DND-41 (cell line): ENCODE measurements at regions not wholly inside any gene's neighbourhood (a gene's known extent, or its start where the extent isn't known, plus 50 kb on each side); places are given as distances from the start of the nearest gene placed in this dataset.

Source experiments
- ATAC-seq: fragments of 200-7000 bp; cut with Tn5 transposase; 3 replicates; pipeline ENCODE4 v1.9.1; 2021; ENCODE audit warnings: low read depth; ENCODE audit not compliant: insufficient read depth
- DNase-seq: peaks from one replicate; pipeline ENCODE4 v3.0.0-alpha.2; 2020
- H2AFZ ChIP-seq: 2 replicates; pipeline ENCODE4 v1.6.0; 2012; ENCODE audit warnings: low read depth, low read length
- H3K27ac ChIP-seq: 2 replicates; pipeline ENCODE4 v1.5.1; 2012; ENCODE audit warnings: low read length, inconsistent platforms
- H3K27me3 ChIP-seq: fragments of 200-600 bp; sonication (generic); 2 replicates; pipeline ENCODE4 v1.6.0; 2012; ENCODE audit warnings: low read length, mild to moderate bottlenecking, inconsistent platforms; ENCODE audit not compliant: insufficient read depth, poor library complexity
- H3K36me3 ChIP-seq: 2 replicates; pipeline ENCODE4 v1.5.1; 2012; ENCODE audit warnings: low read length, inconsistent platforms; ENCODE audit not compliant: insufficient read depth
- H3K4me1 ChIP-seq: 2 replicates; pipeline ENCODE4 v1.5.1; 2012; ENCODE audit warnings: mild to moderate bottlenecking, low read length; ENCODE audit not compliant: insufficient read depth
- H3K4me2 ChIP-seq: 2 replicates; pipeline ENCODE4 v1.6.0; 2012; ENCODE audit warnings: mild to moderate bottlenecking, moderate library complexity, low read length, inconsistent platforms; ENCODE audit not compliant: insufficient read depth
- H3K4me3 ChIP-seq, 2 experiments: fragments of 200-600 bp in 1 of 2; shearing (Covaris generic) in 1 of 2; 2 replicates each; pipeline ENCODE4 v1.5.1; 2012 to 2016; ENCODE audit warnings: inconsistent platforms in 2 of 2, low read length in 2 of 2, mild to moderate bottlenecking in 2 of 2, low read depth in 1 of 2, moderate library complexity in 1 of 2
- H3K79me2 ChIP-seq: 2 replicates; pipeline ENCODE4 v1.6.0; 2012; ENCODE audit warnings: low read length, inconsistent platforms; ENCODE audit not compliant: insufficient read depth
- H3K9ac ChIP-seq: 2 replicates; pipeline ENCODE4 v1.6.0; 2012; ENCODE audit warnings: low read depth, mild to moderate bottlenecking, inconsistent platforms, low read length, moderate library complexity
- H3K9me3 ChIP-seq: 2 replicates; pipeline ENCODE4 v1.5.1; 2012; ENCODE audit warnings: low read length, moderate library complexity, mild to moderate bottlenecking, inconsistent platforms; ENCODE audit not compliant: insufficient read depth, severe bottlenecking
- H4K20me1 ChIP-seq: 2 replicates; pipeline ENCODE4 v1.6.0; 2012; ENCODE audit warnings: low read length; ENCODE audit not compliant: insufficient read depth
- EZH2 ChIP-seq: IDR thresholded peaks from 3 replicates; pipeline ENCODE4 v1.6.1; 2012; ENCODE audit warnings: borderline replicate concordance, low read depth, mild to moderate bottlenecking, moderate library complexity, low read length, inconsistent platforms; ENCODE audit not compliant: severe bottlenecking
- TF ChIP-seq, protein P1 (sequence below): IDR thresholded peaks from 2 replicates; pipeline ENCODE4 v1.5.1; 2012; ENCODE audit warnings: borderline replicate concordance, low read length, moderate library complexity, mild to moderate bottlenecking; ENCODE audit not compliant: poor library complexity, severe bottlenecking; ENCODE audit errors: extremely low read depth

DNA sequence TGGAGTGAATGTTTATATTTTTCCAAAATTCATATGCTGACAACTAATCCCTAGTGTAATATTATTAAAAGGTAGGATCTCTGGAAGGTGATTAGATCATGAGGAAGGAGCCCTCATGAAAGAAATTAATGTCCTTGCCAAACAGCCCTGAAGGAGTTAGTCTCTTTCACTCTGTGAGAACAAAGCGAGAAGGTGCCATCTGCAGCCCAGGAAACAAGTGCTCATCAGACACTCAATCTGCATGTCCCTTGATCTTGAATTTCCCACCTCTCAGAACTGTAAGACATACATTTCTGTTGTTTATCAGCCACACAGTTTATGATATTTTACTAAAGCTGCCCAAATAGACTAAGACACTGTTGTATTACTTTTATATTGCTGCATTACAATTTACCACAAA is 1283.4 kb downstream of the PCDH7 start:
- H4K20me1 ChIP-seq = no peaks in the 10 kb centered on the region
- ATAC-seq = no peak
- H3K4me3 ChIP-seq = no peak overlapping the region
- H3K9me3 ChIP-seq = no peaks in the 10 kb centered on the region
- no peak overlapping the region for H2AFZ ChIP-seq
- no peaks in the 10 kb centered on the region for H3K27me3 ChIP-seq
- TF ChIP-seq EZH2 = no peak
- TF ChIP-seq, protein P1, sequence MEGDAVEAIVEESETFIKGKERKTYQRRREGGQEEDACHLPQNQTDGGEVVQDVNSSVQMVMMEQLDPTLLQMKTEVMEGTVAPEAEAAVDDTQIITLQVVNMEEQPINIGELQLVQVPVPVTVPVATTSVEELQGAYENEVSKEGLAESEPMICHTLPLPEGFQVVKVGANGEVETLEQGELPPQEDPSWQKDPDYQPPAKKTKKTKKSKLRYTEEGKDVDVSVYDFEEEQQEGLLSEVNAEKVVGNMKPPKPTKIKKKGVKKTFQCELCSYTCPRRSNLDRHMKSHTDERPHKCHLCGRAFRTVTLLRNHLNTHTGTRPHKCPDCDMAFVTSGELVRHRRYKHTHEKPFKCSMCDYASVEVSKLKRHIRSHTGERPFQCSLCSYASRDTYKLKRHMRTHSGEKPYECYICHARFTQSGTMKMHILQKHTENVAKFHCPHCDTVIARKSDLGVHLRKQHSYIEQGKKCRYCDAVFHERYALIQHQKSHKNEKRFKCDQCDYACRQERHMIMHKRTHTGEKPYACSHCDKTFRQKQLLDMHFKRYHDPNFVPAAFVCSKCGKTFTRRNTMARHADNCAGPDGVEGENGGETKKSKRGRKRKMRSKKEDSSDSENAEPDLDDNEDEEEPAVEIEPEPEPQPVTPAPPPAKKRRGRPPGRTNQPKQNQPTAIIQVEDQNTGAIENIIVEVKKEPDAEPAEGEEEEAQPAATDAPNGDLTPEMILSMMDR = no peak
- H3K36me3 ChIP-seq = no peaks in the 10 kb centered on the region
- no peak overlapping the region for H3K9ac ChIP-seq
- H3K79me2 ChIP-seq = no peaks in the 10 kb centered on the region
- H3K4me2 ChIP-seq = no peak overlapping the region
- H3K4me1 ChIP-seq = no peaks in the 10 kb centered on the region
- no peak for DNase-seq
- H3K27ac ChIP-seq = no peak overlapping the region

DNA sequence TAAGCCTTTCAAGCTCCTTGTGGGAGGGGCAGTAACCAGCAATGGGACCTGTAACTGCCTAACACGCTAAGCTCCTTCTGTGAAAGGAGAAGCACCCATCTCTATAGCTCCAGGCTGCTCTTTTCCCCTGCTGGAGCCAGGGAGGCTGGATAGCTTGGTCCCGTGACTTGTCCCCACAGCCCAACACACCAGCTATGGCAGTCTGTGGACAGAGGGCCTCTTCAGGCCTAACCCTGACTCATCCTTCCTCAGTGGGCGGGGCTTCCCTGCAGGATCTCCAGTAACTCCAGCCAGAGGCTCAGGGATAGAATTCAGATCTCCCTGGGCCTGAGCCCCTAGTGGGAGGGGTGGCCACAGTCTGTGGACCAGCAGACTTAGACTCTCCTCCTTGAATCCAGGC is 1290.1 kb downstream of the PCDH7 start:
- H3K9me3 ChIP-seq = no peaks in the 10 kb centered on the region
- H3K9ac ChIP-seq = no peak overlapping the region
- DNase-seq (no peak), ATAC-seq (no peak)
- no peaks in the 10 kb centered on the region for H3K4me1 ChIP-seq
- H3K36me3 ChIP-seq = no peaks in the 10 kb centered on the region
- no peak overlapping the region for H3K27ac ChIP-seq
- TF ChIP-seq, protein P1 = no peak
- no peak for TF ChIP-seq EZH2
- no peaks in the 10 kb centered on the region for H4K20me1 ChIP-seq
- H2AFZ ChIP-seq = no peak overlapping the region
- H3K4me3 ChIP-seq = no peak overlapping the region
- H3K4me2 ChIP-seq = no peak overlapping the region
- no peaks in the 10 kb centered on the region for H3K27me3 ChIP-seq
- H3K79me2 ChIP-seq = no peaks in the 10 kb centered on the region

GRCh38 chr4:32022071-32022470 is 1301.9 kb downstream of the PCDH7 start:
- Histone ChIP-seq H2AFZ (no peak overlapping the region), H3K36me3 (no peaks in the 10 kb centered on the region), H3K4me2 (no peak overlapping the region), H3K9ac (no peak overlapping the region), H3K4me3 (no peak overlapping the region), H3K4me1 (no peaks in the 10 kb centered on the region), H3K9me3 (no peaks in the 10 kb centered on the region), H3K27me3 (no peaks in the 10 kb centered on the region), H4K20me1 (no peaks in the 10 kb centered on the region), H3K27ac (no peak overlapping the region), H3K79me2 (no peaks in the 10 kb centered on the region)
- ATAC-seq (no peak), DNase-seq (no peak)
- no peak for TF ChIP-seq EZH2
- TF ChIP-seq, protein P1 = no peak

GRCh38 chr4:32025851-32026459 is 1305.8 kb downstream of the PCDH7 start:
- no peaks in the 10 kb centered on the region for H4K20me1 ChIP-seq
- ATAC-seq (no peak), DNase-seq (no peak)
- no peak overlapping the region for H3K4me3 ChIP-seq
- H3K27me3 ChIP-seq = no peaks in the 10 kb centered on the region
- H3K4me2 ChIP-seq = no peak overlapping the region
- no peaks in the 10 kb centered on the region for H3K9me3 ChIP-seq
- TF ChIP-seq, protein P1 = no peak
- no peak for TF ChIP-seq EZH2
- no peaks in the 10 kb centered on the region for H3K36me3 ChIP-seq
- H3K79me2 ChIP-seq = no peaks in the 10 kb centered on the region
- no peak overlapping the region for H3K27ac ChIP-seq
- H3K4me1 ChIP-seq = no peaks in the 10 kb centered on the region
- no peak overlapping the region for H3K9ac ChIP-seq
- no peak overlapping the region for H2AFZ ChIP-seq
